ENCODE measurements at regions not wholly inside any gene's neighbourhood (a gene's known extent, or its start where the extent isn't known, plus 50 kb on each side); places are given as distances from the start of the nearest gene placed in this dataset.

- Histone ChIP-seq H3K36me3 (replicated peaks in 1 of 2; ENCODE audit: insufficient read depth in 1 of 2, low read depth in 2 of 2) (no peaks in the 10 kb centered on the region), H3K27me3 (no peaks in the 10 kb centered on the region), H3K9me3 (no peaks in the 10 kb centered on the region), H3K4me1 (no peaks in the 10 kb centered on the region), H3K27ac (no peak overlapping the region), H3K4me3 (no peak overlapping the region)
- no peak for ATAC-seq
- WGBS, 2 donors = 72 to 78% methylated on average over 4 of the region's 4 CpGs
- TF ChIP-seq CTCF (IDR thresholded peaks at IDR 0.05) (no peak), POLR2A (IDR thresholded peaks at IDR 0.05) (no peak)
- DNase-seq = no peak
- intact Hi-C loops (cut with DNase I) = no loop called here
These were observed 673.7 kb downstream of the CDH8 start for GRCh38 chr16:61362585-61362984.

- DNase-seq (no peak), ATAC-seq (no peak)
- TF ChIP-seq CTCF (IDR thresholded peaks at IDR 0.05) = no peak
- TF ChIP-seq POLR2A (IDR thresholded peaks at IDR 0.05) = no peak
- H3K4me3 ChIP-seq = no peak overlapping the region
- intact Hi-C loops (cut with DNase I) = no loop called here
- no peaks in the 10 kb centered on the region for H3K9me3 ChIP-seq
- H3K4me1 ChIP-seq = no peaks in the 10 kb centered on the region
- WGBS, 2 donors = 41 to 43% methylated on average over 3 of the region's 3 CpGs
- no peak overlapping the region for H3K27ac ChIP-seq
- no peaks in the 10 kb centered on the region for H3K36me3 ChIP-seq (replicated peaks in 1 of 2; ENCODE audit: insufficient read depth in 1 of 2, low read depth in 2 of 2)
- H3K27me3 ChIP-seq = no peaks in the 10 kb centered on the region
These were observed 691.4 kb downstream of the CDH8 start for GRCh38 chr16:61344791-61345190.

- 43 to 55% methylated on average over 2 of the region's 2 CpGs for WGBS, 2 donors
- intact Hi-C loops (cut with DNase I) = no loop called here
- TF ChIP-seq CTCF (IDR thresholded peaks at IDR 0.05) = no peak
- no peak for TF ChIP-seq POLR2A (IDR thresholded peaks at IDR 0.05)
These were observed 703.8 kb downstream of the CDH8 start for GRCh38 chr16:61332461-61332860.

GRCh38 chr16:61324044-61324443 is 712.2 kb downstream of the CDH8 start:
- TF ChIP-seq CTCF (IDR thresholded peaks at IDR 0.05) (no peak), POLR2A (IDR thresholded peaks at IDR 0.05) (no peak)
- H3K4me1 ChIP-seq = no peaks in the 10 kb centered on the region
- 51 to 54% methylated on average over 4 of the region's 4 CpGs for WGBS, 2 donors
- no peak for DNase-seq
- no peaks in the 10 kb centered on the region for H3K9me3 ChIP-seq
- H3K27ac ChIP-seq = no peak overlapping the region
- H3K36me3 ChIP-seq (replicated peaks in 1 of 2; ENCODE audit: insufficient read depth in 1 of 2, low read depth in 2 of 2) = no peaks in the 10 kb centered on the region
- intact Hi-C loops (cut with DNase I) = no loop called here
- ATAC-seq = no peak
- H3K27me3 ChIP-seq = no peaks in the 10 kb centered on the region
- no peak overlapping the region for H3K4me3 ChIP-seq

More at GRCh38 chr16:61332461-61332860, 703.8 kb downstream of the CDH8 start:
- Histone ChIP-seq H3K27ac (no peak overlapping the region), H3K4me1 (no peaks in the 10 kb centered on the region), H3K36me3 (replicated peaks in 1 of 2; ENCODE audit: insufficient read depth in 1 of 2, low read depth in 2 of 2) (no peaks in the 10 kb centered on the region), H3K27me3 (no peaks in the 10 kb centered on the region), H3K4me3 (no peak overlapping the region), H3K9me3 (no peaks in the 10 kb centered on the region)
- DNase-seq = no peak
- ATAC-seq = no peak

GRCh38 chr16:61323456-61323855 is 712.8 kb downstream of the CDH8 start:
- intact Hi-C loops (cut with DNase I) = no loop called here
- Histone ChIP-seq H3K9me3 (no peaks in the 10 kb centered on the region), H3K36me3 (replicated peaks in 1 of 2; ENCODE audit: insufficient read depth in 1 of 2, low read depth in 2 of 2) (no peaks in the 10 kb centered on the region), H3K4me3 (no peak overlapping the region), H3K27me3 (no peaks in the 10 kb centered on the region), H3K4me1 (no peaks in the 10 kb centered on the region), H3K27ac (no peak overlapping the region)
- DNase-seq (no peak), ATAC-seq (no peak)
- WGBS, 2 donors = 64 to 67% methylated on average over 6 of the region's 6 CpGs
- TF ChIP-seq POLR2A (IDR thresholded peaks at IDR 0.05) (no peak), CTCF (IDR thresholded peaks at IDR 0.05) (no peak)
